ENCODE measurements at regions not wholly inside any gene's neighbourhood (a gene's known extent, or its start where the extent isn't known, plus 50 kb on each side); places are given as distances from the start of the nearest gene placed in this dataset.
"Not testable (repeated sequence)": the region's sequence is repeated elsewhere in the genome, so short reads cannot be mapped to it uniquely, and the experiment has no call there.

DNA sequence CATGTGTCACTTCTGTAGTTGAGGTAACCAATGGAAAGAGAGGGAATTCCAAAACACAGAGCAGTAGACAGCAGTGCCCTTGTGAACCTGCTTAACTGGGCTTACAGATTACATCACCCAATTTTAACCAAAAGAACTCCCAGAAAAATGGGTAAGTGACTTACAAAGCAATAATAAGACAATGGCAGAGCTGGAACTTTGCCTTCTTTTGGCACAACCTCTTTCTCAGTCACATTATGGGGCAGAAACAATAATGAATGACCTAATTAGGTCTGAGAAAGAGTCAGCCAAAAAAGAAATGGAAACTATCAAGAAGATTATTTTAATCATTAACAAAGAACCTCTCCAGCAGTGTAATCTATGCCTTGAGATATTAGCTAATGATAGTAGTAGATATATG, 146.5 kb downstream of the SPATA31D1 start:
- H3K36me3 ChIP-seq (ENCODE audit: control insufficient read depth in 1 of 2, insufficient read depth in 2 of 2, low read length in 2 of 2): no peaks in the 10 kb centered on the region
- POLR2A ChIA-PET: no interaction called here
- H3K9me2 ChIP-seq (ENCODE audit: insufficient read depth): no peaks in the 10 kb centered on the region
- no peaks in the 10 kb centered on the region for H3K79me2 ChIP-seq (ENCODE audit: insufficient read depth, low read length)
- no peak overlapping the region for H3K27ac ChIP-seq (ENCODE audit: low read depth, low read length)
- no peak overlapping the region for H3K4me3 ChIP-seq (replicated peaks in 1 of 2; ENCODE audit: low read depth in 1 of 2, low read length in 2 of 2)
- no peaks in the 10 kb centered on the region for H3K27me3 ChIP-seq (ENCODE audit: insufficient read depth, low read length)
- no peak overlapping the region for H3K4me2 ChIP-seq (ENCODE audit: low read length)
- no peak overlapping the region for H2AFZ ChIP-seq (ENCODE audit: low read depth, low read length, poor library complexity, severe bottlenecking)
- no peaks in the 10 kb centered on the region for H4K20me1 ChIP-seq (ENCODE audit: insufficient read depth)
- H3K9ac ChIP-seq (ENCODE audit: low read length): no peak overlapping the region
- no TSS peak for BruUV-seq (replicated peaks)
- CTCF ChIA-PET: no interaction called here
- ATAC-seq (no peak), DNase-seq (ENCODE audit: low read depth, low spot score) (no peak)
- RAD21 ChIA-PET (ENCODE audit: low non-redundant PET in 1 of 2, low total read pairs in 2 of 2, uncharacterized antibody in 2 of 2, unreplicated experiment in 2 of 2): no interaction called here
- TF ChIP-seq RAD21 (IDR thresholded peaks at IDR 0.05; ENCODE audit: low read depth): no peak
- TF ChIP-seq, protein P1, sequence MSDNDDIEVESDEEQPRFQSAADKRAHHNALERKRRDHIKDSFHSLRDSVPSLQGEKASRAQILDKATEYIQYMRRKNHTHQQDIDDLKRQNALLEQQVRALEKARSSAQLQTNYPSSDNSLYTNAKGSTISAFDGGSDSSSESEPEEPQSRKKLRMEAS (IDR thresholded peaks at IDR 0.05): no peak
- H3K4me1 ChIP-seq (ENCODE audit: control insufficient read depth in 1 of 2, insufficient read depth in 2 of 2, low read length in 2 of 2): no peaks in the 10 kb centered on the region
- no peaks in the 10 kb centered on the region for H3K9me3 ChIP-seq (ENCODE audit: control insufficient read depth in 1 of 2, insufficient read depth in 1 of 2, low read depth in 1 of 2, low read length in 2 of 2)
- intact Hi-C loops (cut with micrococcal nuclease): no loop called here

DNA sequence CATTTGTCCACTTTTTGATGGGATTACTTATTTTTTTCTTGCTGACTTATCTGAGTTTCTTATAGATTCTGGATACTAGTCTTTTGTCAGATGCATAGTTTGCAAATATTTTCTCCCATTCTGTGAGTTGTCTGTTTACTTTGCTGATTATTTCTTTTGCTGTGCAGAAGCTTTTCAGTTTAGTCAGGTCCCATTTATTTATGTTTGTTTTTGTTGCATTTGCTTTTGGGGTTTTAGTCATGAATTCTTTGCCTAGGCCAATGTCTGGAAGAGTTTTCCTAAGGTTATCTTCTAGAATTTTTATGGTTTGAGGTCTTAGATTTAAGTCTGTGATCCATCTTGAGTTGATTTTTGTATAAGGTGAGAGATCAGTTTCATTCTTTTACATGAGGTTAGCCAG, 149.5 kb downstream of the SPATA31D1 start:
- H3K9ac ChIP-seq (ENCODE audit: low read length); H3K4me1 ChIP-seq (ENCODE audit: control insufficient read depth in 1 of 2, insufficient read depth in 2 of 2, low read length in 2 of 2); H3K4me2 ChIP-seq (ENCODE audit: low read length); DNase-seq (ENCODE audit: low read depth, low spot score); H3K4me3 ChIP-seq (replicated peaks in 1 of 2; ENCODE audit: low read depth in 1 of 2, low read length in 2 of 2); ATAC-seq; H3K79me2 ChIP-seq (ENCODE audit: insufficient read depth, low read length); H3K9me3 ChIP-seq (ENCODE audit: control insufficient read depth in 1 of 2, insufficient read depth in 1 of 2, low read depth in 1 of 2, low read length in 2 of 2); BruUV-seq (replicated peaks); H3K36me3 ChIP-seq (ENCODE audit: control insufficient read depth in 1 of 2, insufficient read depth in 2 of 2, low read length in 2 of 2); H2AFZ ChIP-seq (ENCODE audit: low read depth, low read length, poor library complexity, severe bottlenecking); H4K20me1 ChIP-seq (ENCODE audit: insufficient read depth); H3K9me2 ChIP-seq (ENCODE audit: insufficient read depth); CTCF ChIA-PET; intact Hi-C loops (cut with micrococcal nuclease); H3K27me3 ChIP-seq (ENCODE audit: insufficient read depth, low read length); POLR2A ChIA-PET; H3K27ac ChIP-seq (ENCODE audit: low read depth, low read length); RAD21 ChIA-PET (ENCODE audit: low non-redundant PET in 1 of 2, low total read pairs in 2 of 2, uncharacterized antibody in 2 of 2, unreplicated experiment in 2 of 2): not testable (repeated sequence)

DNA sequence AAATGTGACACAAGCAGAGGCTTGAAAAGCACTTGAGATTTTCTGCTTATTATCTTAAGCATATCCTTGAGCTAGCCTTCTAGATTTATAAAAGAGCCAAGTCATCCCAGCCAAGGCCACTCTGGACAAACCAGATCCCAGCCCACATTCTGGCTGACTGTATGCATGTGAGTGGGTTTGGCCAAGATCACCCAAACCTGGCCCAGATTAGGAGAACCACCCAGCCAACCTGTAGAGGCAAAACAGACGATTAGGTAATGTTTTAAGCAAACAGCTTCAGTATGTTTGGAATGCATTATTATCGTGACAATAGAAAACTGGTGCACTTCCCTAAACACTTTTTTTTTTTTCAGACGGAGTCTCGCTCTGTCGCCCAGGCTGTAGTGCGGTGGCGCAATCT, 151.9 kb downstream of the SPATA31D1 start:
- Histone ChIP-seq H3K9me3 (ENCODE audit: control insufficient read depth in 1 of 2, insufficient read depth in 1 of 2, low read depth in 1 of 2, low read length in 2 of 2) (no peaks in the 10 kb centered on the region), H4K20me1 (ENCODE audit: insufficient read depth) (no peaks in the 10 kb centered on the region), H3K27me3 (ENCODE audit: insufficient read depth, low read length) (no peaks in the 10 kb centered on the region), H3K9ac (ENCODE audit: low read length) (no peak overlapping the region), H3K4me2 (ENCODE audit: low read length) (no peak overlapping the region), H2AFZ (ENCODE audit: low read depth, low read length, poor library complexity, severe bottlenecking) (no peak overlapping the region), H3K27ac (ENCODE audit: low read depth, low read length) (no peak overlapping the region), H3K9me2 (ENCODE audit: insufficient read depth) (no peaks in the 10 kb centered on the region), H3K79me2 (ENCODE audit: insufficient read depth, low read length) (no peaks in the 10 kb centered on the region), H3K4me3 (replicated peaks in 1 of 2; ENCODE audit: low read depth in 1 of 2, low read length in 2 of 2) (no peak overlapping the region), H3K36me3 (ENCODE audit: control insufficient read depth in 1 of 2, insufficient read depth in 2 of 2, low read length in 2 of 2) (no peaks in the 10 kb centered on the region), H3K4me1 (ENCODE audit: control insufficient read depth in 1 of 2, insufficient read depth in 2 of 2, low read length in 2 of 2) (no peaks in the 10 kb centered on the region)
- ATAC-seq (no peak), DNase-seq (ENCODE audit: low read depth, low spot score) (no peak)
- ChIA-PET CTCF (no interaction called here), POLR2A (no interaction called here), RAD21 (ENCODE audit: low non-redundant PET in 1 of 2, low total read pairs in 2 of 2, uncharacterized antibody in 2 of 2, unreplicated experiment in 2 of 2) (no interaction called here)
- no TSS peak for BruUV-seq (replicated peaks)
- intact Hi-C loops (cut with micrococcal nuclease): no loop called here
- TF ChIP-seq CBX3 (IDR thresholded peaks at IDR 0.05; ENCODE audit: low read depth) (no peak), POLR2A (IDR thresholded peaks at IDR 0.05; ENCODE audit: borderline replicate concordance, extremely low read depth, insufficient read depth, insufficient read length) (no peak), EZH2 (IDR thresholded peaks at IDR 0.05) (no peak), POLR2AphosphoS5 (IDR thresholded peaks at IDR 0.05; ENCODE audit: low read depth, low read length) (no peak), ELF1 (IDR thresholded peaks at IDR 0.05; ENCODE audit: borderline replicate concordance, low read depth) (no peak), CTCF (IDR thresholded peaks at IDR 0.05 in 2 of 3, conservative IDR thresholded peaks at IDR 0.05 in 1 of 3; ENCODE audit: borderline replicate concordance in 1 of 3, insufficient read depth in 1 of 3, low read depth in 2 of 3, low read length in 2 of 3) (no peak), YY1 (IDR thresholded peaks at IDR 0.05; ENCODE audit: extremely low read depth, insufficient replicate concordance, low read depth, low read length) (no peak), SRF (IDR thresholded peaks at IDR 0.05; ENCODE audit: low read depth) (no peak), SP1 (IDR thresholded peaks at IDR 0.05; ENCODE audit: low read depth) (no peak), ATF3 (IDR thresholded peaks at IDR 0.05) (no peak)
